ENCODE measurements at regions not wholly inside any gene's neighbourhood (a gene's known extent, or its start where the extent isn't known, plus 50 kb on each side); places are given as distances from the start of the nearest gene placed in this dataset.

DNA sequence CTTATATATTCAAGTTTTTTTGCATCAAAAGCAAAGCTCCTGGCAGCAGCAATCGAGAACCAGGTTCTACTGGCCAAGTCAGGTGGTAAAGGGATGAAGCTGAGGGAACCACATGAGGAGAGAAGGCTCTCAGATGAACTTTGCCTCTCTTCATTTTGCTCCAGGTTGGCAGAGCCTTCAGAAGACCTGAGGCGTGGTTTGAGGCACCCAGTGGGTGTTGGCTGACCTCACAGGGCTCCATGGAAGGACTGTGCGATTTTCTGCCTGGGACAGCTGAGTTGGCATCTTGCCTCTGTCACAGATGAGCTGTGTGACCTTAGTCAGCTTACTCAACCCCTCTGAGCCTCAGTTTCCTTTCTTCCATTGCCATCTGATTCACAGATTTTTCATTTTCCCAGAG is 89.0 kb downstream of the INSIG2 start:
- Histone ChIP-seq H3K4me1 (no peaks in the 10 kb centered on the region), H3K27me3 (no peaks in the 10 kb centered on the region)

DNA sequence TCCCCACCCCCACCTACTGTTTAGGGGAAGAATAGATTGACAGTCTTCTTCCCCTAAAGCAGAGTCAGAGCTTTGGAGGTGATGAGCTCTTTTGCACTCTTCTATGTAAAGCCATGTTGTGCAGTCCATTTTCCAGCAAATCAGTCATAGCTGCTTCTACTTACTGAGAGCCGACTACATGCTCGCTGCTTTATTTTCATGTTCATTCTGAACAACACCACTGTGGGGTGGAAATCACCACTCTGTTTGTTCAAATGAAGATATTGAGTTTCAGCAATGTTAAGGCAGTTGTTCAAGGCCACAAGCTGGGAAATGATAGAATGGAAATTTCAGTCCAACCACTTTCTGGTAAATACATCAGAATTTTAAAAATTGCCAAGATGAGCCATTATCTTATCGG is 88.3 kb downstream of the INSIG2 start:
- DNase-seq: no peak
- Histone ChIP-seq H3K9me3 (no peaks in the 10 kb centered on the region), H3K4me1 (no peaks in the 10 kb centered on the region), H3K4me3 (ENCODE audit: low read depth, low read length) (no peak overlapping the region), H3K27me3 (no peaks in the 10 kb centered on the region), H3K36me3 (no peaks in the 10 kb centered on the region)
- TF ChIP-seq CTCF (IDR thresholded peaks at IDR 0.05; ENCODE audit: low read depth, low read length): no peak

More for the DNA sequence above, 89.0 kb downstream of the INSIG2 start:
- no peak for TF ChIP-seq CTCF (IDR thresholded peaks at IDR 0.05; ENCODE audit: low read depth, low read length)
- DNase-seq: no peak
- no peaks in the 10 kb centered on the region for H3K9me3 ChIP-seq
- H3K36me3 ChIP-seq: no peaks in the 10 kb centered on the region
- H3K4me3 ChIP-seq (ENCODE audit: low read depth, low read length): no peak overlapping the region

DNA sequence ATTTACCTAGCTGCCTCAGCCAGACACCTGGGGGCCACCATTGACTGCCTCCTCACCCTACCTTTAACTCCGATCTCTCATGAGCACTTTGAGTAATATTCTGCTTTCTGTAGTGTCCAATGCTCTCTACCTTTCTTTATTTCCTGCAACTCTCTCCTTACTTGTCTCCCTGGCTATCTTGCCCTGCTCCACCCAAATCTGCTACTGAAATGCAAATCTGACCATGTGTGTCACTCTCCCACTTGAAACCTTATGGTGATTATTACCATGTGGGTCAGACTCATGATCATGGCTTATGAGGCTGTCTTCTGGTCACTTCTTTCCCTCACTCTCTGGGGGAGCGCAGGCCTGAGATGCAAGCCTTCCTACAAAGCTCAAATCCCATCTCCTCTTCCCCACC is 83.3 kb downstream of the INSIG2 start:
- H3K27me3 ChIP-seq: no peaks in the 10 kb centered on the region

GRCh38 chr2:118169359-118170005 is 81.2 kb downstream of the INSIG2 start:
- no peak for TF ChIP-seq CTCF (IDR thresholded peaks at IDR 0.05; ENCODE audit: low read depth, low read length)
- Histone ChIP-seq H3K27me3 (no peaks in the 10 kb centered on the region), H3K4me3 (ENCODE audit: low read depth, low read length) (no peak overlapping the region), H3K4me1 (no peaks in the 10 kb centered on the region), H3K36me3 (no peaks in the 10 kb centered on the region), H3K9me3 (no peaks in the 10 kb centered on the region)
- no peak for DNase-seq

More for the DNA sequence above, 83.3 kb downstream of the INSIG2 start:
- no peak for DNase-seq
- TF ChIP-seq CTCF (IDR thresholded peaks at IDR 0.05; ENCODE audit: low read depth, low read length): no peak
- H3K36me3 ChIP-seq: no peaks in the 10 kb centered on the region
- no peaks in the 10 kb centered on the region for H3K4me1 ChIP-seq
- H3K4me3 ChIP-seq (ENCODE audit: low read depth, low read length): no peak overlapping the region
- no peaks in the 10 kb centered on the region for H3K9me3 ChIP-seq

GRCh38 chr2:118168615-118169014 is 80.3 kb downstream of the INSIG2 start:
- Histone ChIP-seq H3K4me3 (ENCODE audit: low read depth, low read length) (no peak overlapping the region), H3K9me3 (no peaks in the 10 kb centered on the region), H3K36me3 (no peaks in the 10 kb centered on the region), H3K27me3 (no peaks in the 10 kb centered on the region), H3K4me1 (no peaks in the 10 kb centered on the region)
- no peak for DNase-seq
- TF ChIP-seq CTCF (IDR thresholded peaks at IDR 0.05; ENCODE audit: low read depth, low read length): no peak

DNA sequence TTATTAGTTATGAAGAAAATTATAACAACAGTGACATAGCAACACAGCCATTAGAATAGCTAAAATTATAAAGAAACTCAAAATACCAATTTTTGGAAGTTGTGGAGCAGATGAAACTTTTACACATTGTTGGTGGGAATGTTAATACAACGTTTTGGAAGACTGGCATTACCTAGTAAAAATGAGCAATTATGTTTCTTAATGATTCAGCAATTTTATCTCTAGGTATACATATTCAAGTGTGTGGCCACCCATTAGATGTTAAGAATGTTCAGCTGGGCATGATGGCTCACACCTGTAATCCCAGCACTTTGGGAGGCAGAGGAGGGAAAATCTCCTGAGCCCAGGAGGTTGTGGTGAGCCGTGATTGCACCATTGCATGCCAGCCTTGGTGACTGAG is 78.8 kb downstream of the INSIG2 start:
- no peaks in the 10 kb centered on the region for H3K36me3 ChIP-seq
- no peaks in the 10 kb centered on the region for H3K9me3 ChIP-seq
- TF ChIP-seq CTCF (IDR thresholded peaks at IDR 0.05; ENCODE audit: low read depth, low read length): no peak
- DNase-seq: no peak
- no peaks in the 10 kb centered on the region for H3K4me1 ChIP-seq
- H3K27me3 ChIP-seq: no peaks in the 10 kb centered on the region
- H3K4me3 ChIP-seq (ENCODE audit: low read depth, low read length): no peak overlapping the region

All from BE2C (cell line).